ENCODE measurements at regions not wholly inside any gene's neighbourhood (a gene's known extent, or its start where the extent isn't known, plus 50 kb on each side); places are given as distances from the start of the nearest gene placed in this dataset.

- Histone ChIP-seq H3K4me3 (no peak overlapping the region), H3K4me1 (no peaks in the 10 kb centered on the region), H3K4me2 (no peak overlapping the region), H3K27ac (no peak overlapping the region), H3K9me3 (no peaks in the 10 kb centered on the region)
- 25% methylated on average over 1 of the region's 1 CpG for WGBS (ENCODE audit: missing lambda C conversion rate)
- POLR2A ChIA-PET: no interaction called here
- no peak for FAIRE-seq
- ATAC-seq: no peak
- DNase-seq (ENCODE audit: low read depth in 1 of 2, low spot score in 1 of 2): no peak
- CTCF ChIA-PET: interaction anchor here (1.2 kb wide), 1 partner anchor 20 kb away, joined by 3 read pairs; no protein-coding TSS in a partner anchor
- TF ChIP-seq KDM1A (IDR thresholded peaks at IDR 0.05; ENCODE audit: low read depth) (no peak), BHLHE40 (IDR thresholded peaks at IDR 0.05; ENCODE audit: low read depth, low read length) (no peak), SMC3 (IDR thresholded peaks at IDR 0.05) (no peak), USF2 (IDR thresholded peaks at IDR 0.05) (no peak), MAFK (IDR thresholded peaks at IDR 0.05; ENCODE audit: partially characterized antibody) (peak; percentile 22)
Observed at GRCh38 chr10:53458007-53458406, 685.4 kb upstream of the MBL2 start.

DNA sequence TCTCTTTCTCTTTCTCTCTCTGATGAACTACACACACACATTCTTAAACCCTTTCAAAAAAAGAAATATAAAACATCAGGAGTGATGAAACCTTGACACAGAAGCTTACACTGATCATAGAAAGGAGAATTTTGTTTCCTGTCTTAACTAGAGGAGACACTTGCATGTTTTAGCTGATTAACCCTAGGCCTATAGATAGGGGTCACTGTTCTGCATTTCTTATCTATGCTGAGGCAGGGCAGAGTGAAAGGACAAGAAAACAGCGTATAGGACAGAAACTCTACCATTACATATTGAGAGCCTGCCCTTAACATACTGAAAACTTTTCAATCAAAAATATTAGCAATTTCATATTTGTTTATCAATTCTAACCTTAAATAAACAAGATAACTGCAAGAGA, 680.6 kb upstream of the MBL2 start:
- TF ChIP-seq, protein P1, sequence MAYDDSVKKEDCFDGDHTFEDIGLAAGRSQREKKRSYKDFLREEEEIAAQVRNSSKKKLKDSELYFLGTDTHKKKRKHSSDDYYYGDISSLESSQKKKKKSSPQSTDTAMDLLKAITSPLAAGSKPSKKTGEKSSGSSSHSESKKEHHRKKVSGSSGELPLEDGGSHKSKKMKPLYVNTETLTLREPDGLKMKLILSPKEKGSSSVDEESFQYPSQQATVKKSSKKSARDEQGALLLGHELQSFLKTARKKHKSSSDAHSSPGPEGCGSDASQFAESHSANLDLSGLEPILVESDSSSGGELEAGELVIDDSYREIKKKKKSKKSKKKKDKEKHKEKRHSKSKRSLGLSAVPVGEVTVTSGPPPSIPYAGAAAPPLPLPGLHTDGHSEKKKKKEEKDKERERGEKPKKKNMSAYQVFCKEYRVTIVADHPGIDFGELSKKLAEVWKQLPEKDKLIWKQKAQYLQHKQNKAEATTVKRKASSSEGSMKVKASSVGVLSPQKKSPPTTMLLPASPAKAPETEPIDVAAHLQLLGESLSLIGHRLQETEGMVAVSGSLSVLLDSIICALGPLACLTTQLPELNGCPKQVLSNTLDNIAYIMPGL (CRISPR knock-in tag; IDR thresholded peaks at IDR 0.05; ENCODE audit: borderline replicate concordance): no peak
- TF ChIP-seq, protein P2, sequence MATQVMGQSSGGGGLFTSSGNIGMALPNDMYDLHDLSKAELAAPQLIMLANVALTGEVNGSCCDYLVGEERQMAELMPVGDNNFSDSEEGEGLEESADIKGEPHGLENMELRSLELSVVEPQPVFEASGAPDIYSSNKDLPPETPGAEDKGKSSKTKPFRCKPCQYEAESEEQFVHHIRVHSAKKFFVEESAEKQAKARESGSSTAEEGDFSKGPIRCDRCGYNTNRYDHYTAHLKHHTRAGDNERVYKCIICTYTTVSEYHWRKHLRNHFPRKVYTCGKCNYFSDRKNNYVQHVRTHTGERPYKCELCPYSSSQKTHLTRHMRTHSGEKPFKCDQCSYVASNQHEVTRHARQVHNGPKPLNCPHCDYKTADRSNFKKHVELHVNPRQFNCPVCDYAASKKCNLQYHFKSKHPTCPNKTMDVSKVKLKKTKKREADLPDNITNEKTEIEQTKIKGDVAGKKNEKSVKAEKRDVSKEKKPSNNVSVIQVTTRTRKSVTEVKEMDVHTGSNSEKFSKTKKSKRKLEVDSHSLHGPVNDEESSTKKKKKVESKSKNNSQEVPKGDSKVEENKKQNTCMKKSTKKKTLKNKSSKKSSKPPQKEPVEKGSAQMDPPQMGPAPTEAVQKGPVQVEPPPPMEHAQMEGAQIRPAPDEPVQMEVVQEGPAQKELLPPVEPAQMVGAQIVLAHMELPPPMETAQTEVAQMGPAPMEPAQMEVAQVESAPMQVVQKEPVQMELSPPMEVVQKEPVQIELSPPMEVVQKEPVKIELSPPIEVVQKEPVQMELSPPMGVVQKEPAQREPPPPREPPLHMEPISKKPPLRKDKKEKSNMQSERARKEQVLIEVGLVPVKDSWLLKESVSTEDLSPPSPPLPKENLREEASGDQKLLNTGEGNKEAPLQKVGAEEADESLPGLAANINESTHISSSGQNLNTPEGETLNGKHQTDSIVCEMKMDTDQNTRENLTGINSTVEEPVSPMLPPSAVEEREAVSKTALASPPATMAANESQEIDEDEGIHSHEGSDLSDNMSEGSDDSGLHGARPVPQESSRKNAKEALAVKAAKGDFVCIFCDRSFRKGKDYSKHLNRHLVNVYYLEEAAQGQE (IDR thresholded peaks at IDR 0.05): no peak
- TF ChIP-seq HOXB5 (CRISPR knock-in tag; IDR thresholded peaks at IDR 0.05) (no peak), HES2 (IDR thresholded peaks at IDR 0.05) (no peak), KDM5A (IDR thresholded peaks at IDR 0.05) (no peak), CBX2 (IDR thresholded peaks at IDR 0.05; ENCODE audit: borderline replicate concordance, low read depth) (no peak), POLR2AphosphoS2 (conservative IDR thresholded peaks at IDR 0.05; ENCODE audit: low read length) (no peak), MYC (IDR thresholded peaks at IDR 0.05; ENCODE audit: borderline replicate concordance, low read length) (no peak), CEBPB (IDR thresholded peaks at IDR 0.05) (no peak), HDAC2 (IDR thresholded peaks at IDR 0.05) (no peak), FOSB (CRISPR knock-in tag; IDR thresholded peaks at IDR 0.05) (no peak), PBX3 (IDR thresholded peaks at IDR 0.05) (no peak), BHLHE40 (IDR thresholded peaks at IDR 0.05; ENCODE audit: low read depth, low read length) (no peak), PHF8 (IDR thresholded peaks at IDR 0.05; ENCODE audit: borderline replicate concordance, low read depth) (no peak), RCOR1 (IDR thresholded peaks at IDR 0.05; ENCODE audit: low read depth, low read length) (no peak), SREBF2 (IDR thresholded peaks at IDR 0.05) (no peak), KDM1A (IDR thresholded peaks at IDR 0.05; ENCODE audit: low read depth) (no peak), EHF (CRISPR knock-in tag; IDR thresholded peaks at IDR 0.05) (no peak), CHD4 (IDR thresholded peaks at IDR 0.05; ENCODE audit: borderline replicate concordance) (no peak), SMC3 (IDR thresholded peaks at IDR 0.05) (no peak)
- no peak overlapping the region for H3K4me2 ChIP-seq
- 4% methylated on average over 1 of the region's 1 CpG for WGBS (ENCODE audit: missing lambda C conversion rate)
- no peaks in the 10 kb centered on the region for H3K9me3 ChIP-seq
- no peak overlapping the region for H3K4me3 ChIP-seq
- DNase-seq (ENCODE audit: low read depth in 1 of 2, low spot score in 1 of 2) (peak in 1 of 2 experiments; percentile 1), FAIRE-seq (no peak), ATAC-seq (no peak)
- H3K27ac ChIP-seq: no peak overlapping the region
- ChIA-PET POLR2A (no interaction called here), CTCF (no interaction called here)
- no peaks in the 10 kb centered on the region for H3K4me1 ChIP-seq

All from A549 (cell line).